ENCODE measurements at regions not wholly inside any gene's neighbourhood (a gene's known extent, or its start where the extent isn't known, plus 50 kb on each side); places are given as distances from the start of the nearest gene placed in this dataset.

DNA sequence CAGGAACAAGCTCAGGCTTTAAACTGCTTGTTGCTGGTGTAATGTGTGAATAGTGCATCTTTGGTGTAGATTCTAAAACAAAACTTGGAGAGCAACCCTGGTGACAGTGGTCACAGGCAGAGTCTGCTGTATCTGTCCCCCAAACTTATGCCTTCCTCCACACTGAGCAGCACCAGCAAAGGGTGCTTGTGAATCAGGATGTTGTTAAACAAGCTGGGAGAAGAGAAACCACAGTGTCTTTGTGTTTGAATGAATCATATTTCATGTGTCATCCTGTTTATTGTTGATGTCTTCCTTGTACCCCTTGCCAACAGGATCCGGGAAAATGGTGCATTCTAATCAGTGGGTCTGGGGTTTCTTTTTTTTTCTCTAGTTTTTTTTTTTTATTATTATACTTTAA lies 91.9 kb upstream of the COG2 start:
- Histone ChIP-seq H3K4me2 (ENCODE audit: low read depth, low read length) (no peak overlapping the region), H3K4me3 (ENCODE audit: insufficient read depth, low read depth, low read length) (no peak overlapping the region), H3K14ac (replicated peaks; ENCODE audit: low read depth, low read length) (no peak overlapping the region), H3K23ac (ENCODE audit: low read depth, low read length) (no peak overlapping the region), H2BK20ac (ENCODE audit: low read depth, low read length) (no peak overlapping the region), H3K27ac (ENCODE audit: insufficient read depth, low read length) (no peak overlapping the region), H2BK120ac (ENCODE audit: low read depth, low read length) (no peak overlapping the region), H3K9me3 (ENCODE audit: control insufficient read depth, insufficient read depth, low read length) (no peaks in the 10 kb centered on the region), H4K8ac (ENCODE audit: low read depth in 2 of 2, low read length in 2 of 2) (no peak overlapping the region), H2AK9ac (replicated peaks; ENCODE audit: low read depth, low read length, poor library complexity) (no peak overlapping the region), H2BK5ac (ENCODE audit: low read depth, low read length, poor library complexity, severe bottlenecking) (no peak overlapping the region), H4K20me1 (ENCODE audit: insufficient read depth, low read length) (no peaks in the 10 kb centered on the region), H3K4me1 (ENCODE audit: control insufficient read depth, insufficient read depth, low read length) (no peaks in the 10 kb centered on the region), H2AFZ (replicated peaks; ENCODE audit: low read length, poor library complexity) (no peak overlapping the region), H3K36me3 (ENCODE audit: control insufficient read depth, insufficient read depth, low read length) (no peaks in the 10 kb centered on the region), H2AK5ac (ENCODE audit: low read depth, low read length) (no peak overlapping the region), H4K5ac (ENCODE audit: low read depth, low read length) (no peak overlapping the region), H3K9me1 (ENCODE audit: insufficient read depth, low read length) (no peaks in the 10 kb centered on the region), H3K4ac (ENCODE audit: low read depth, low read length) (no peak overlapping the region), H3K56ac (ENCODE audit: extremely low read depth, insufficient read depth, low read length) (no peak overlapping the region), H2BK15ac (ENCODE audit: low read depth, low read length) (no peak overlapping the region), H3K27me3 (ENCODE audit: control insufficient read depth, insufficient read depth, low read length) (no peaks in the 10 kb centered on the region), H3K9ac (ENCODE audit: low read depth, low read length) (no peak overlapping the region), H3K79me1 (ENCODE audit: low read depth in 1 of 2, low read length in 2 of 2) (no peaks in the 10 kb centered on the region), H3K18ac (ENCODE audit: low read depth, low read length) (no peak overlapping the region), H4K91ac (ENCODE audit: insufficient read depth, low read depth, low read length) (no peak overlapping the region)
- TF ChIP-seq SMC3 (IDR thresholded peaks at IDR 0.05; ENCODE audit: low read depth, low read length), result no peak
- no TSS peak for BruUV-seq (replicated peaks)
- WGBS, 2 experiments (ENCODE audit: extremely low coverage in 2 of 2, insufficient read length in 1 of 2), result no CpG with 5 or more reads among the region's 1 CpG
- intact Hi-C loops (cut with micrococcal nuclease), result no loop called here
- CTCF ChIA-PET, result no interaction called here
- ATAC-seq (ENCODE audit: low read depth) (no peak), DNase-seq (no peak)
- in situ Hi-C loops (cut with MboI; ENCODE audit: low sequenced_read_pairs), result no loop called here
- POLR2A ChIA-PET (ENCODE audit: unreplicated experiment), result no interaction called here
- dilution Hi-C loops (cut with HindIII; ENCODE audit: low sequenced_read_pairs, unreplicated experiment), result no loop called here
